ENCODE measurements at regions not wholly inside any gene's neighbourhood (a gene's known extent, or its start where the extent isn't known, plus 50 kb on each side); places are given as distances from the start of the nearest gene placed in this dataset.

DNA sequence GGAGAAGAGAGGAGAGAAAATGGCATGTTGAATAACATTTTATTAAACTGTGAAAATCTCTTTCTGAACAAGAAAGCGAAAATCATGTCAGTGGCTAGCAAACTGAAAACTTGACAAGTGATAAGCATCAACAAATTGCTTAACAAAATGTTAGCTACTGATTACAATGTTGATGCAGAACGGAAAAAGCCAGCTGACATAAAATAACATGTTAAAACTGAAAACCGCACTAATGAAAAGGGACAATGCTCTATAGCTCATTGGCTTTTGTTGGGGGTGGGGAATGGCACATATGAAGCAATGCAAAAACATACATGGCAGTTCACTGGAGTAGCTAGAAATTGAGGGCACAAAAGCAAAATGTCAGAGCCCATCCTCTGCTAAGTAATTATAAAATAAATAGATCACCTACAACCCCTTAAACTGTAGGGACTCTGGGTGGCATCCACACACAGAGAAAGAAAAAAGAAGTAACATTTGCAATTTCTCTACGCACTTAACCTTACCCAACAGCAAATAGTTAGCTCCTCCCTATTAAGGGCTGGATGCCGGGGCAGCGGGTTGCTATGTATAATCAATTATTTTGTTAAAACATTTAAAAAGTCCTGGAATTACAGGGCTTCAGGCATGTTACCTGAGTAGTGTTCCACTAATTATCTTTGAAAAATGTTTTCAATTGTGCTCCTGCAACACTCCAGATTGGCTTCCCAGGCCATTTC is 129.2 kb upstream of the USP15 start:
- no peaks in the 10 kb centered on the region for H3K4me1 ChIP-seq (ENCODE audit: control insufficient read depth in 2 of 2, insufficient read depth in 2 of 2, low read length in 2 of 2)
- no peaks in the 10 kb centered on the region for H3K9me3 ChIP-seq (ENCODE audit: control insufficient read depth in 2 of 2, low read length in 2 of 2)
- H3K36me3 ChIP-seq (ENCODE audit: control insufficient read depth in 2 of 2, insufficient read depth in 2 of 2, low read length in 2 of 2): no peaks in the 10 kb centered on the region
- H3K9ac ChIP-seq (ENCODE audit: low read depth in 1 of 2, low read length in 2 of 2): no peak overlapping the region
- H3K4me3 ChIP-seq (ENCODE audit: low read length in 2 of 2): no peak overlapping the region
- no peaks in the 10 kb centered on the region for H3K27me3 ChIP-seq (ENCODE audit: control insufficient read depth in 2 of 2, insufficient read depth in 2 of 2, low read length in 2 of 2)
- no peak overlapping the region for H3K27ac ChIP-seq (ENCODE audit: low read depth in 2 of 2, low read length in 2 of 2)

DNA sequence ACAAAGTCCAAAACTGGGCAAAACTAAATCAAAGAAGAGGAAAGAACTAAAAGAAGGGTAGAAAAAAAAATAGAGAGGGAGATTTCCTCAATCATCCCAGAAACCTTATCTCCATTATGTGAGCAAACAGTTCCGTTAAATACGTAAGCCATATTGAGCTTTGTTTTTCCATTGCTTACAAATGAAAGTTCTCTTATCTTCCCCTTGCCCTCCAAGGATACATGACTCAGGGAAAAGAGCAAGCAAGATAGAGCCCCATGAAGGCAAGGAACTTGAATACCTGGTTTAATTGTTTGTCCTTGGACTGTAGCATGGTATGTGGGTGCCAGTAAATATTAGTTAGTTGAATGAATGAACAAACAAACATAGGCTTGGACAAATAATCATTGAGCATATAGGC is 126.8 kb upstream of the USP15 start:
- Histone ChIP-seq H3K27ac (ENCODE audit: low read depth in 2 of 2, low read length in 2 of 2) (no peak overlapping the region), H3K9me3 (ENCODE audit: control insufficient read depth in 2 of 2, low read length in 2 of 2) (no peaks in the 10 kb centered on the region), H3K4me1 (ENCODE audit: control insufficient read depth in 2 of 2, insufficient read depth in 2 of 2, low read length in 2 of 2) (no peaks in the 10 kb centered on the region), H3K27me3 (ENCODE audit: control insufficient read depth in 2 of 2, insufficient read depth in 2 of 2, low read length in 2 of 2) (no peaks in the 10 kb centered on the region), H3K36me3 (ENCODE audit: control insufficient read depth in 2 of 2, insufficient read depth in 2 of 2, low read length in 2 of 2) (no peaks in the 10 kb centered on the region), H3K9ac (ENCODE audit: low read depth in 1 of 2, low read length in 2 of 2) (no peak overlapping the region), H3K4me3 (ENCODE audit: low read length in 2 of 2) (no peak overlapping the region)

DNA sequence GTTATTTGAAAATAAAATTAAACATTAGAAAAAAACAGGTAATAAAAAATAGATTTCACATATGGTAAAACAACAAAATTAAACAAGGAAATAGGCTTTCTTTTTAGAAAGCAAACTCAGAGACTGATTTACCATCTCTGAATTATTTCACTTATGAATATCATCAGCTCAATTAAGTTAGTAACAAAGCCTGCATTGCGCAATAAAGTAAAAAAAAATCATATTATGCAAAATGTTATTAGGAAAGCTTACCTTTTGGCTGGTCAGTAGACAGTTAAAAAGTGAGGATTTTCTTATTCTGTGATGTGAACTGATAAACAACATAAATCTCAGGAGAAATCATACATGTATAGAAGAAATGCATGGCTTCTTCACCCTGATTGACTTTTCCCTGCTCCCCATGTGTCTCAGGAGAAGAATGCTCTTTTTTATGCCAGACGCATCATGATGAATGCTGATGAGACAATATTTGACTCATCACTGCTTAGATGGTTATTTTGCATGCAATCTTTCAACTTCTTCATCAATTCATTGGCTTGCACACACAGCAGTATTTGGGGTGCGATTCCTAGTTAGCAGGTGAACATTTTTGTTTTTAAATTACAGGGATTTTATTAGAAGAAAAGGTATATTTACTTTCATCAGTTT is 124.5 kb upstream of the USP15 start:
- no peak overlapping the region for H3K27ac ChIP-seq (ENCODE audit: low read depth in 2 of 2, low read length in 2 of 2)
- no peak overlapping the region for H3K4me3 ChIP-seq (ENCODE audit: low read length in 2 of 2)
- H3K9ac ChIP-seq (ENCODE audit: low read depth in 1 of 2, low read length in 2 of 2): no peak overlapping the region
- no peaks in the 10 kb centered on the region for H3K9me3 ChIP-seq (ENCODE audit: control insufficient read depth in 2 of 2, low read length in 2 of 2)
- no peaks in the 10 kb centered on the region for H3K27me3 ChIP-seq (ENCODE audit: control insufficient read depth in 2 of 2, insufficient read depth in 2 of 2, low read length in 2 of 2)
- H3K4me1 ChIP-seq (ENCODE audit: control insufficient read depth in 2 of 2, insufficient read depth in 2 of 2, low read length in 2 of 2): no peaks in the 10 kb centered on the region
- no peaks in the 10 kb centered on the region for H3K36me3 ChIP-seq (ENCODE audit: control insufficient read depth in 2 of 2, insufficient read depth in 2 of 2, low read length in 2 of 2)

DNA sequence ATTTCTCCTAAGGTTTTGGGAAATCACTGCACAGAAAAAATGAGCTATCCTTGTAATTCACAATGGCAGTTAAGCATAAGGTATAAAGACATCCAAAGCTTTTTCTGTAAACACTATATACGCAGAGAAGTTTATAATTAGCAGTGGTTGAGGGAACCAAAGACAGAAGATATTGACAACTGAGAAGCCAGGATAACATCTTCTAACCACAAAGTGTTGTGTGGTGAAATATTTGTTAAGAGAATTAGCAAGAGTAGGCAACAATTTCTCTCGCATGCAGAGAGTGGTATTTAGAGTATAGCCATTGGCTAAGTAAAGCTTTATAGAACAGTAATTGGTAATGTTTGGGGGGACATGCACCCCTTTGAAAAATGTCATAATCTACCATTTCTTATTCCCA is 123.7 kb upstream of the USP15 start:
- Histone ChIP-seq H3K9me3 (ENCODE audit: control insufficient read depth in 2 of 2, low read length in 2 of 2) (no peaks in the 10 kb centered on the region), H3K36me3 (ENCODE audit: control insufficient read depth in 2 of 2, insufficient read depth in 2 of 2, low read length in 2 of 2) (no peaks in the 10 kb centered on the region), H3K4me3 (ENCODE audit: low read length in 2 of 2) (no peak overlapping the region), H3K27me3 (ENCODE audit: control insufficient read depth in 2 of 2, insufficient read depth in 2 of 2, low read length in 2 of 2) (no peaks in the 10 kb centered on the region), H3K27ac (ENCODE audit: low read depth in 2 of 2, low read length in 2 of 2) (no peak overlapping the region), H3K9ac (ENCODE audit: low read depth in 1 of 2, low read length in 2 of 2) (no peak overlapping the region), H3K4me1 (ENCODE audit: control insufficient read depth in 2 of 2, insufficient read depth in 2 of 2, low read length in 2 of 2) (no peaks in the 10 kb centered on the region)

DNA sequence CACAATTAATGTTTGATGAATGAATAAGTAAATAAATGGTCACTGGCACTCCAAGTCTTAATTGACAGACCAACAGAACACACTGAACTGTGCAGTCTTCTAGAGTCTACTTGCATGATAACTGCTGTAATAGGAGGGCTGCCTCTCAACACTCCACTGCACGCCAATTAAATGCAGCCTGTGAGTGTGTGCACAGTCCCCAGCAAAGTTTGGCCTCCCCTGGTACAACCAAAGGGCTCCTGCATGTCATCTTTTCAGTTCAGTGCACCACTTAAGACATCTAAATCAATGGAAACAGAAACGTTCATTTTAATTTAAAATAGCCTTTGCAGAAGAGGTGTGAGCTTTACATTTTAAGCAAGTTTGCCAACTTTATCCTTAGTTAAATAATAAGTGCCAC is 121.7 kb upstream of the USP15 start:
- Histone ChIP-seq H3K4me1 (ENCODE audit: control insufficient read depth in 2 of 2, insufficient read depth in 2 of 2, low read length in 2 of 2) (no peaks in the 10 kb centered on the region), H3K27me3 (ENCODE audit: control insufficient read depth in 2 of 2, insufficient read depth in 2 of 2, low read length in 2 of 2) (no peaks in the 10 kb centered on the region), H3K9me3 (ENCODE audit: control insufficient read depth in 2 of 2, low read length in 2 of 2) (no peaks in the 10 kb centered on the region), H3K4me3 (ENCODE audit: low read length in 2 of 2) (no peak overlapping the region), H3K9ac (ENCODE audit: low read depth in 1 of 2, low read length in 2 of 2) (no peak overlapping the region), H3K27ac (ENCODE audit: low read depth in 2 of 2, low read length in 2 of 2) (no peak overlapping the region), H3K36me3 (ENCODE audit: control insufficient read depth in 2 of 2, insufficient read depth in 2 of 2, low read length in 2 of 2) (no peaks in the 10 kb centered on the region)

DNA sequence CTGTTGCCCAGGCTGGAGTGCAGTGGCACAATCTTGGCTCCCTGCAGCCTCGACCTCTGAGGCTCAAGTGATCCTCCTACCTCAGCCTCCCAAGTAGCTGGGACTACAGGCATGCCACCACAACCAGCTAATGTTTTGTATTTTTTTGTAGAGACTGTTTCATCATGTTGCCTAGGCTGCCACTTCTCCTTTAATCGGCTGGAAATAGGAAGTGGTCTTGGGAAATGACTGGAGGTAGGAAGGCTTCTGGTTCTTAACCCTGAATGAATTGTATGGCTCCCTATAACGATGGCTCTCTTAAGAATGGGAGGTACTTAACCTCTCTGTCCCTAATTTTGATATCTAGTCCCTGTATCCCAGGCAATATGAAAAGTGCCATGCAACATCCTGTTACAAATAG is 113.9 kb upstream of the USP15 start:
- Histone ChIP-seq H3K36me3 (ENCODE audit: control insufficient read depth in 2 of 2, insufficient read depth in 2 of 2, low read length in 2 of 2) (no peaks in the 10 kb centered on the region), H3K4me3 (ENCODE audit: low read length in 2 of 2) (no peak overlapping the region), H3K4me1 (ENCODE audit: control insufficient read depth in 2 of 2, insufficient read depth in 2 of 2, low read length in 2 of 2) (no peaks in the 10 kb centered on the region), H3K27ac (ENCODE audit: low read depth in 2 of 2, low read length in 2 of 2) (no peak overlapping the region), H3K27me3 (ENCODE audit: control insufficient read depth in 2 of 2, insufficient read depth in 2 of 2, low read length in 2 of 2) (no peaks in the 10 kb centered on the region), H3K9ac (ENCODE audit: low read depth in 1 of 2, low read length in 2 of 2) (no peak overlapping the region), H3K9me3 (ENCODE audit: control insufficient read depth in 2 of 2, low read length in 2 of 2) (no peaks in the 10 kb centered on the region)

DNA sequence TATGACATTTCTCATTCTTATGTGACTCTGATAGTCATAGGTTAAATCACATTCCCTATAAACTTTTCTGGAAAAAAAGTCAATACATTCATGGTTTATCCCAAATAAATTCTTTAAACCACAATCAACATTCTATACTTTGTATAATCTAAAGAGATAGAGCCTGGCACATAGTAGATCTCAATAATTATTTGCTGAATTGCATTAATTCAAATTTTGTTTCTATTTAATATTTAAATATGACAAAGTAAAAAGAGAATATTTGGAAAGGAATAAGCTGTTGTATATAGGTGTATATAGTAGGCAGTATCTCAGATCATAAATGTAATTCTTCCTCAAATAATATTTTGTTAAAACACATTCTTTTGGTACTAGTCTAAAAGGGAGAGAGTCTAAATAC is 102.2 kb upstream of the USP15 start:
- H3K27ac ChIP-seq (ENCODE audit: low read depth in 2 of 2, low read length in 2 of 2): no peak overlapping the region
- no peaks in the 10 kb centered on the region for H3K9me3 ChIP-seq (ENCODE audit: control insufficient read depth in 2 of 2, low read length in 2 of 2)
- no peaks in the 10 kb centered on the region for H3K4me1 ChIP-seq (ENCODE audit: control insufficient read depth in 2 of 2, insufficient read depth in 2 of 2, low read length in 2 of 2)
- H3K27me3 ChIP-seq (ENCODE audit: control insufficient read depth in 2 of 2, insufficient read depth in 2 of 2, low read length in 2 of 2): no peaks in the 10 kb centered on the region
- H3K4me3 ChIP-seq (ENCODE audit: low read length in 2 of 2): no peak overlapping the region
- no peaks in the 10 kb centered on the region for H3K36me3 ChIP-seq (ENCODE audit: control insufficient read depth in 2 of 2, insufficient read depth in 2 of 2, low read length in 2 of 2)
- H3K9ac ChIP-seq (ENCODE audit: low read depth in 1 of 2, low read length in 2 of 2): no peak overlapping the region

DNA sequence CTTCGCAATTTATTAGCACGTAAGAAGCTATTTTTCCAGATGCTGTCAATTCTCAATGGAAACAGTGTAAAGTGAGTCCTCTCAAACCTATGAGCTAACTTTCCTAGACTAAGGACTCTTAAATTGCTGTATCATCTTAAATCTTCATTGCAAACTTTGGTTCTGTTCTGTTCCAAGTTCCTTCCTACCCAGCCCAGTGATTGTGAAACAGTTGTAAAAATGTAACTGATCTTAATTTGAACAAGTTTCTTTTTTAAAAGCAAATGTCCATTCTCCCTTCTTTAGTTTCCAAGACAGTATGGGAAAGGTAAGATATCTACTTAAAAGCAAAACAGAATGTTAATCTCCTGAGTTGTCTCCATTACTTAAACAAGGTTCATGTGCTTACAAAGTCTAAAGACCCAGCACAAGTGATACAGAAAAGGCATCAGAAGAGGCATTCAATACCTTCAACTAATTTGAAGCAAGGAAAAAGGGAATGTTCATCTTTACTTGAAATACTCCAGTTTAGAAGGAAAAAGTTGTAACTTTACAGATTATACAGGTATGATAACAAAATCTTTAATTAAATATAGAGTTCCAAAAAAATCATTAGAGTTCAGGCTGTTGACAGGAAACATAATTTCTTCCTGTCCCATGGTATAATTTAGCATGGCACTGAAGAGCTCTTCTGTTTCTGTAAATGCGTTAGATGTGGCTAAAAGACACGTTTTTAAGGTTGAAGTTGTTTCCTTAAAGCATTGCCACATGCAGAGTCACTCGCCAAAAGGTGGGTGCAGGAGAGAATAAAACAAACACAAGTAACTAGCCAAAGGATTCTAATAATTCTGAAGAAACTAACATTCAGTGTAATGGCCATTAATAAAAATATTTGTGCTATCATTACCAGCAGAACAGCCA is 101.5 kb upstream of the USP15 start:
- Histone ChIP-seq H3K4me1 (ENCODE audit: control insufficient read depth in 2 of 2, insufficient read depth in 2 of 2, low read length in 2 of 2) (no peaks in the 10 kb centered on the region), H3K4me3 (ENCODE audit: low read length in 2 of 2) (no peak overlapping the region), H3K27ac (ENCODE audit: low read depth in 2 of 2, low read length in 2 of 2) (no peak overlapping the region), H3K9me3 (ENCODE audit: control insufficient read depth in 2 of 2, low read length in 2 of 2) (no peaks in the 10 kb centered on the region), H3K36me3 (ENCODE audit: control insufficient read depth in 2 of 2, insufficient read depth in 2 of 2, low read length in 2 of 2) (no peaks in the 10 kb centered on the region), H3K27me3 (ENCODE audit: control insufficient read depth in 2 of 2, insufficient read depth in 2 of 2, low read length in 2 of 2) (no peaks in the 10 kb centered on the region), H3K9ac (ENCODE audit: low read depth in 1 of 2, low read length in 2 of 2) (no peak overlapping the region)

DNA sequence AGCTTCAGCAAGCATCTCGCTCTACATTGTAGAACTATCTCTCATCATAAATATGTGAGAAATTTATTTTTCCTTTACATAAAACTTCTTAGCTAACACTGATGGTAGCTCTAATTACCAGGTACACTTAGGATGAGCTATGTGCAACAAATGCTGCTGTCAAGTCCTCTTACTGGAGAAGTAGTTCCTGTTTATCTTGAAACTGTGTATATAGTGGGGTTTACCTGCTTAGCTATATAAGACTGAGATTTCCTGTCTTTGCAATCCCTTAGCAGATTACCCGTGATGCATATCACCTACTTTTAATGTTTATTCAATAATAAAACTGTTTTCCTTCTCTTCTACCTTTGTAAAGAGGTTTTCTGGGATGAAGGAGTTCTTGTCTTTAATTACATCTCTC is 98.0 kb upstream of the USP15 start:
- no peak overlapping the region for H3K9ac ChIP-seq (ENCODE audit: low read depth in 1 of 2, low read length in 2 of 2)
- no peaks in the 10 kb centered on the region for H3K27me3 ChIP-seq (ENCODE audit: control insufficient read depth in 2 of 2, insufficient read depth in 2 of 2, low read length in 2 of 2)
- H3K36me3 ChIP-seq (ENCODE audit: control insufficient read depth in 2 of 2, insufficient read depth in 2 of 2, low read length in 2 of 2): no peaks in the 10 kb centered on the region
- no peak overlapping the region for H3K27ac ChIP-seq (ENCODE audit: low read depth in 2 of 2, low read length in 2 of 2)
- H3K4me3 ChIP-seq (ENCODE audit: low read length in 2 of 2): no peak overlapping the region
- no peaks in the 10 kb centered on the region for H3K4me1 ChIP-seq (ENCODE audit: control insufficient read depth in 2 of 2, insufficient read depth in 2 of 2, low read length in 2 of 2)
- no peaks in the 10 kb centered on the region for H3K9me3 ChIP-seq (ENCODE audit: control insufficient read depth in 2 of 2, low read length in 2 of 2)

DNA sequence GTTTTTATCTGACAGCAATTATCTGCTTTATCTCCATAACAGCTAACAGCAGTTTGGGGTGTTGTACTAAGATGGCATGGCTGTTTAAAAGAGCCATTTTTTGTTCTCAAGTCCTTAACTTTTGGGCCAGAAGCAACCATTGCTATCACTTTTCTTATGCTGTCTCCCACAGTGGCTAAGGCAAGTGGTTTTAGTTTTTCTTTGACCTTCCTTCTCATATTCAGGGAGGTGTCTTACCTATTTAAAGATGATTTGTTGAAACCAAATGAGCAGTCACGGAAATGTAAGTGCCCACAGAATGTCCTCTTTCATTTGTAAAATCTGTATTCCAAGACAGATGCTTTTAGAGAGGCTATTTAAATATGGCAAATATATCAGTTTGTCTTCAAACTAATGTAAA is 96.8 kb upstream of the USP15 start:
- Histone ChIP-seq H3K9me3 (ENCODE audit: control insufficient read depth in 2 of 2, low read length in 2 of 2) (no peaks in the 10 kb centered on the region), H3K9ac (ENCODE audit: low read depth in 1 of 2, low read length in 2 of 2) (no peak overlapping the region), H3K27ac (ENCODE audit: low read depth in 2 of 2, low read length in 2 of 2) (no peak overlapping the region), H3K27me3 (ENCODE audit: control insufficient read depth in 2 of 2, insufficient read depth in 2 of 2, low read length in 2 of 2) (no peaks in the 10 kb centered on the region), H3K4me1 (ENCODE audit: control insufficient read depth in 2 of 2, insufficient read depth in 2 of 2, low read length in 2 of 2) (no peaks in the 10 kb centered on the region), H3K4me3 (ENCODE audit: low read length in 2 of 2) (no peak overlapping the region), H3K36me3 (ENCODE audit: control insufficient read depth in 2 of 2, insufficient read depth in 2 of 2, low read length in 2 of 2) (no peaks in the 10 kb centered on the region)
